GM18951 (cell line): ENCODE measurements at regions not wholly inside any gene's neighbourhood (a gene's known extent, or its start where the extent isn't known, plus 50 kb on each side); places are given as distances from the start of the nearest gene placed in this dataset.
"Not testable (repeated sequence)": the region's sequence is repeated elsewhere in the genome, so short reads cannot be mapped to it uniquely, and the experiment has no call there.

Source experiments
- POLR2A ChIP-seq: IDR thresholded peaks from 4 replicates; pipeline ENCODE4 v1.6.1; 2011; ENCODE audit warnings: mild to moderate bottlenecking; ENCODE audit not compliant: insufficient read length, insufficient read depth; ENCODE audit errors: extremely low read depth
- in situ Hi-C: fragments of 300-500 bp; cut with MboI; formaldehyde crosslinking; loops from one replicate; pipeline ENCODE4 v1.12.0; 2022; ENCODE audit warnings: low sequenced_read_pairs, mixed read lengths, inconsistent platforms; ENCODE audit not compliant: unreplicated experiment

DNA sequence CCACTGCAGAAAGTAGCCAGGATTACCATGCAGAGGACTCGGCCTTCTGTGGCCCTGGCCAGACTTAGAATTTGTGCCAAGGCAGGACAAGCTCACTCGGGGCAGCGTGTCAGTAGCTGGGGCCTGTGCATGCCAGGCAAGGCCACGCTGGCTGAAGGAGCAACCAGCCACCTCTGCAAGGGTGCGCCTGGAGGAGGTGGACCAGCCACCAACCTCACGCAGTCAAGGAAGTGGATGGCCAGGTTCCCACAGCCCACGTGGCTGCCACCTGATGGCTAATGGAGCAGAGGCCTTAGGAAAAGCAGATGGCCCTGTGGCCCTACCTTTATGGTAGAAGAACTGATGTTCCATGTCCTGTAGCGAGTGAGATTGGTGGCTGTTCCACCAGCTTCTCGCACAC lies 107.9 kb downstream of the CCDC74A start:
- no peak for TF ChIP-seq POLR2A
- in situ Hi-C loops = no loop called here

DNA sequence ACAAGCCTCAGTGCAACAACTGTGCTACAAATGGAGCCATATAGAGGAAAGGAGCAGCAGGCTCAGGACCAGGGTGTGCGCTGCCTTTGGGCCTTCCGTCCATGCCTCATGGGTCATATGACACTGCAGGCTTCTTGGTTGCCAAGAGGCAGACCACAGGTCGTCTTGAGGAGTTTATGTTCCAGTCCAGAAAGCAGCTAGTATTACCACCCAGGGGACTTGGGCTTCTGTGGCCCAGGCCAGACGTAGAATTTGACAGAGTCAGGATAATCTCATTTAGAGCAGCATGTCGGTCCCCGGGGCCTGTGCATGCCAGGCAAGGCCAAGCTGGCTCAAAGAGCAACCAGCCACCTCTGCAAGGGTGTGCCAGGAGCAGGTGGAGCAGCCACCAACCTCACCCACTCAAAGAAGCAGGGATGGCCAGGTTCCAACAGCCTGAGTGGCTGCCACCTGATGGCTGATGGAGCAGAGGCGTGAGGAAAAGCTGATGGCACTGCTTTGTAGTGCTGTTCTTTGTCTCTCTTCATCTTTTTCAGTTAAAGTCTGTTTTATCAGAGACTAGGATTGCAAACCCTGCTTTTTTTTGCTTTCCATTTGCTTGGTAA lies 109.1 kb downstream of the CCDC74A start:
- in situ Hi-C loops = not testable (repeated sequence)

DNA sequence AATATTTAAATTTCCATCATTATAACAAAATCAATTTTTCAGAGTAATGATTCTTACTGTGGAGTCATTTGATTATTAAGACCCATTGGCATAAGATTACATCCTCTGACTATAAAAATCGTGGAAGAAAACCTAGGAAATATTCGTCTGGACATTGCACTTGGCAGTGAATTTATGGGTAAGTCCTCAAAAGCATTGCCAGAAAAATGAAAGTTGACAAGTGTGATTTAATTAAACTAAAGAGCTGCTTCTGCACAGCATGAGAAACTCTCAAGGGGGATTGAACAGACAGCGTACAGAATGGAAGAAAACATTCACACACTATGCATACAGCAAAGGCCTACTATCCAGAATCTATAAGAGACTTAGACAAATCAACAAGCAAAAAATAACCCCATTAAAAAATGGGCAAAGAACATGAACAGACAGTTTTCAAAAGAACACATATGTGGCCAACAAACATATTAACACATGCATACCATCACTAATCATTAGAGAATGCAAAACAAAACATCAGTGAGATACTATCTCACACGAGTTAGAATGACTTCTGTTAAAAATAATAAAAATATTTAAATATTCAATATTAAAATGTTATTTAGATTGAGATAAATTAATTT lies 111.4 kb downstream of the CCDC74A start:
- in situ Hi-C loops = not testable (repeated sequence)

DNA sequence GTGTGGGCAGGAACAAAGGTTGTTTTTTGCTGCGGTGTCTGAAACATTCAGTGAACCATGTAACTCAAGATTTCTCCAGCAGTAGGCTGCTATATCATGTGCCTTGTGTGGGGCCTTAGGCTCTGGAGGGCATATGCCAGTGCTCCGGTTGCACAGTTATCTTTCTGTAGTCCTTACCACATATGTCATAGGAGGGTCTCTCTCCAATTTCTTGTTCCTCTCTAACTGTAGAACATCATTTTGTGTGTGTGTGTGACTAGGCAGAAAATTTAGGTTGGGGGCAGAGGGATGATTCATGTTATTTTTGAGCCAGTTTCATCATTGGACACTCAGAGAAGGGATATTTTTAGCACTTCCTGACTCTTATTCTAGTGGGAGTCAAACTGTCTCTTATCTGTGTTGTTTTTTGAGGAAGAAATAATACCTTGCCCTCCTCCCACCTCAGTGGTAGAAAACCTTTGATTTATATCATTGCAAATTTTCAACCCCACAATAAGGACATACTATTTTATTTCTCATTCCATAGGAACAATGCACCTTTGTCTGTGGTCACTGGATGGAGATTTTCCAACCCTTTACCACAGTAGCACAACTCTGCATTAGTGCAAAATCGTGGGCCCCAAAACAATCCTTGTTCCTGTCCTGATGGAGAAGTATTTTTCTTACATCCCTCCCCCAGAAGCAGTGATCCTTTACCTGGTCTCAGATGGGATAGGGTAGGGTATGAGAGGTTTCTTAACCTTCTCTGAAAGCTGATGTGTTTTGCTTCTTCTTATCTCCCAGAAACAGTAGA lies 113.9 kb downstream of the CCDC74A start:
- TF ChIP-seq POLR2A = no peak

DNA sequence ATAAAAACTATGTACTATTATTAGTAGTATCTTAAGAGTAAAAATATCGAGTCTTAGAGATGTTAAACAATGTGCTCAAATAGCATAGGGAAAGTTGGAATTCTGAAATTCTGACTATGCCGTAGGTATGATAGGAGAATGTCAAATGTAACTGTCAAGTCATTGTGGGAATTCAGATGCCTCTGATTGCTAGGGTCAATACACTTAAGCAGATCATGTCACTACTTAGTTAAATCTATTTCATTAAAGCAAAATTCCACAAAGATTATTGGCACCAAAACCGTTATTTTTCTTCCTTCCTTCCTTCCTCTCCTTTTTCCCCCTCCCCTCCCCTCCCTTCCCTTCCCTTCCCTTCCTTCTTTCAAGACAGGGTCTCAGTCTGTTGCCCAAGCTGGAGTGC lies 115.5 kb downstream of the CCDC74A start:
- in situ Hi-C loops = not testable (repeated sequence)

More for the DNA sequence above, 113.9 kb downstream of the CCDC74A start:
- in situ Hi-C loops = no loop called here

- no peak for TF ChIP-seq POLR2A
- in situ Hi-C loops = no loop called here
Observed at GRCh38 chr2:131645177-131645765, 117.6 kb downstream of the CCDC74A start.

DNA sequence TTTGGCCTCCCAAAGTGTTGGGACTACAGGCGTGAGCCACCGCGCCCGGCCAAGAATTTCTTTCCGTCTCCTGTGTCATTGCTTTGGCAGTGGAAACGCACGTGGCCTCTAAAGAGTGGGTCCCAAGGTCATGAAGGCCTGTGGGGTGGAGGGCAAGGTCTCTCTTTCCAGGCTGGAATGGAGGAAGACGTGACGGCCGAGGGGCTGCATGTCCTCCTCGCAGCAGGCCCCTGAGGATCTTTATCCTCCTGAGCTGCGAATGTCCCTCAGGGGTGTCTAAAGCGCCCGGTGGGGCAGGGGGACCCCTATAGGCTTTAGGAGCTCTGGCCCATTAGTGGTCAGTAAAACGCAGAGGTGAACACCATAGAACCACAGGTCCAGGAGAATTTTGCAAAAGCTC lies 118.5 kb downstream of the CCDC74A start:
- in situ Hi-C loops = not testable (repeated sequence)

- no peak for TF ChIP-seq POLR2A
- in situ Hi-C loops = no loop called here
Observed at GRCh38 chr2:131646669-131647297, 119.1 kb downstream of the CCDC74A start.

GRCh38 chr2:131648565-131648964 lies 120.9 kb downstream of the CCDC74A start:
- in situ Hi-C loops = not testable (repeated sequence)

DNA sequence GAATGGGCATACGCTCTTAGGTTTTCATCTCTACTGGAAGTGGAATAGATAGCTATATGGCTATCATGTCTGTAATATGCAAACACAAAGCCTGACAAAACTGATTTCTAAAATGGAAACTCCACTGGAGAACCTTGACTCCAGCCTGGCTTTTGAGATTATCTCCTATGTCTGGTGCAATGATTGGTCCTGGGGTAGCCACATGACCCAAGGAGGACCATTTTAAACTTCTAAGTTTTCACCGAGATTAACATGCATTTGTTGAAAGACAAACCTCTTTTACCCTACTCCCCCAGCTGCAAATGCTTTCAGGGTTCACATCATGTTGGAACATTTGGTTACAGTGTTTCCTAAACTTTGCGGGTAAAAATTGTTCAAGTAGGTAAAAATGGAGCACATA lies 124.6 kb downstream of the CCDC74A start:
- in situ Hi-C loops = loop anchor here (25.0 kb wide), 1 partner anchor 490 kb away; no protein-coding TSS in a partner anchor

DNA sequence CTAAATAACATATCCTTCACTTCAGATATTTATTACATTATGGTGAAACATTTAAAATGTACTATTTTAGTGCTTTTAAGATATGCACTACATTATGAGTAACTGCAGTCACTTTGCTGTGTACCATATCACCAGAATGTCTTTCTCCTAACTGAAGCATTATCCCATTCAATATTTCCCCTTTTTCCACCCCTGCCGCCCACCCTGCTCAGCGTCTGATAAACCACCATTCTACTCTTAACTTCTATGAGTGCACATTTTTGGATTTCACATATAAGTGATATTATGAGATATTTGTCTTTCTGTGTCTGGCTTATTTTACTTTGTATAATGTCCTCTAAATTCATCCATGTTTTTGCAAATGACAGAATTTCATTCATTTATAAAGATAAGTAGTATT lies 126.4 kb downstream of the CCDC74A start:
- in situ Hi-C loops = loop anchor here (25.0 kb wide), 1 partner anchor 492 kb away; no protein-coding TSS in a partner anchor

DNA sequence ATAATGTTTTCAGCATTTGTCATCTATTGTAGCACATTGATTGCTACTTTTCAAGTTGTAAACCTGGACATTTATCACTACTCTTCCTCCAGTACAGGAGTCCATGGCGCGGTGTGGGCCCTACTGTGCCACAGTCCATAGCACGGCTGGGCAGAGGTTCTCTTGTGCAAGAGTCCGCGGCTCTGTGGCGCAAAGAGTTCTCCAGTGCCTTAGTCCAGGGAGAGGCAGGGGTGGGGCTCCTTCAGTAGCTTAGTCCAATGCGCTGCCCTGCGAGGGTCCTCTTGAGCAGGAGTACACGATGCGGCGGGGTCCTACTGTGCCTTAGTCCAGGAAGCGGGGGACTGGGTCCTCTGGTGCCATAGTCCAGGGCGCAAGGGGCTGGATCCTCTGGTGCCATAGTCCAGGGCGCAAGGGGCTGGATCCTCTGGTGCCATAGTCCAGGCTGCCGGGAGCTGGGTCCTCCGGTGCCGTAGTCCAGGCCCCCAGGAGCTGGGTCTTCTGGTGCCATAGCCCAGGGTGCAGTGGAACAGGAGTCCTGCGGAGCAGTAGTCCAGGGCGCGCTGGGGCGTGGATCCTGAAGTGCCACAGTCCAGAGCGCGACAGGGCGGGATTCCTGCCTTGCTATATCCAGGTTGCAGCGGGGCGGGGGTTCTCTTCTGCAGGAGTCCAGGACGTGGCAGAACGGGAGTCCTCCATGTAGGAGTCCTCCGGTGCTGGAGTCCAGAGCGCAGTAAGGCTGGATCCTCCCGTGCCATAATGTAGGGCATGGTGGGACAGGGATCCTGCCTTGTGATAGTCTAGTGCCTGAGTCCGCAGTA lies 129.3 kb downstream of the CCDC74A start:
- no peak for TF ChIP-seq POLR2A
- in situ Hi-C loops = loop anchor here (25.0 kb wide), 1 partner anchor 495 kb away; no protein-coding TSS in a partner anchor
